Fibroblast of mammary gland (primary cell): ENCODE measurements at regions not wholly inside any gene's neighbourhood (a gene's known extent, or its start where the extent isn't known, plus 50 kb on each side); places are given as distances from the start of the nearest gene placed in this dataset.
"Not testable (repeated sequence)": the region's sequence is repeated elsewhere in the genome, so short reads cannot be mapped to it uniquely, and the experiment has no call there.

Experiments
- DNase-seq: peaks from one replicate; pipeline ENCODE4 v3.0.0-alpha.2; 2010; ENCODE audit warnings: low read depth
- H3K4me3 ChIP-seq: 2 replicates; pipeline ENCODE4 v1.5.1; 2011; ENCODE audit warnings: low read depth, mild to moderate bottlenecking, low read length, moderate library complexity; ENCODE audit not compliant: control insufficient read depth
- TF ChIP-seq, protein P1 (sequence below): conservative IDR thresholded peaks from 2 replicates; pipeline ENCODE4 v1.5.1; 2011; ENCODE audit warnings: low read depth, low read length, inconsistent platforms; ENCODE audit not compliant: control insufficient read depth, insufficient read depth

DNA sequence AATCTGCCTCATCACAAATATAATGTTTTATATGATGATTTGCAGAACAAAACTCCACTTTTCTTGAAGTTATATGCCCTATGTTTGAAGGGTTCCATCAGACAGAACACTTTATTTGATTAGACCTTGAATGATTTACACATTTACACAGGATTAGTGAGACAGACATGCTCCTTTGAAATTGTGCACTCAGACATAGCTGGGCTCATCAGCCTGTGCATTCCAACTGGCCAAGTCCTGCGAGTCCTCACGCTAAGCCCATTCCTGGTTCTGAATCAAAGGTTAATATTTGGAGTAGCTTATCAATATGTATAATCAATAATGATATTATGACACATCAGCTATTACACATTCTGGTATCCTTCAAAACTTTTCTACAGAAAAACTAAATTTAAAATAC is 173.6 kb downstream of the MBL2 start:
- H3K4me3 ChIP-seq = no peak overlapping the region
- DNase-seq = no peak
- TF ChIP-seq, protein P1, sequence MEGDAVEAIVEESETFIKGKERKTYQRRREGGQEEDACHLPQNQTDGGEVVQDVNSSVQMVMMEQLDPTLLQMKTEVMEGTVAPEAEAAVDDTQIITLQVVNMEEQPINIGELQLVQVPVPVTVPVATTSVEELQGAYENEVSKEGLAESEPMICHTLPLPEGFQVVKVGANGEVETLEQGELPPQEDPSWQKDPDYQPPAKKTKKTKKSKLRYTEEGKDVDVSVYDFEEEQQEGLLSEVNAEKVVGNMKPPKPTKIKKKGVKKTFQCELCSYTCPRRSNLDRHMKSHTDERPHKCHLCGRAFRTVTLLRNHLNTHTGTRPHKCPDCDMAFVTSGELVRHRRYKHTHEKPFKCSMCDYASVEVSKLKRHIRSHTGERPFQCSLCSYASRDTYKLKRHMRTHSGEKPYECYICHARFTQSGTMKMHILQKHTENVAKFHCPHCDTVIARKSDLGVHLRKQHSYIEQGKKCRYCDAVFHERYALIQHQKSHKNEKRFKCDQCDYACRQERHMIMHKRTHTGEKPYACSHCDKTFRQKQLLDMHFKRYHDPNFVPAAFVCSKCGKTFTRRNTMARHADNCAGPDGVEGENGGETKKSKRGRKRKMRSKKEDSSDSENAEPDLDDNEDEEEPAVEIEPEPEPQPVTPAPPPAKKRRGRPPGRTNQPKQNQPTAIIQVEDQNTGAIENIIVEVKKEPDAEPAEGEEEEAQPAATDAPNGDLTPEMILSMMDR = no peak

DNA sequence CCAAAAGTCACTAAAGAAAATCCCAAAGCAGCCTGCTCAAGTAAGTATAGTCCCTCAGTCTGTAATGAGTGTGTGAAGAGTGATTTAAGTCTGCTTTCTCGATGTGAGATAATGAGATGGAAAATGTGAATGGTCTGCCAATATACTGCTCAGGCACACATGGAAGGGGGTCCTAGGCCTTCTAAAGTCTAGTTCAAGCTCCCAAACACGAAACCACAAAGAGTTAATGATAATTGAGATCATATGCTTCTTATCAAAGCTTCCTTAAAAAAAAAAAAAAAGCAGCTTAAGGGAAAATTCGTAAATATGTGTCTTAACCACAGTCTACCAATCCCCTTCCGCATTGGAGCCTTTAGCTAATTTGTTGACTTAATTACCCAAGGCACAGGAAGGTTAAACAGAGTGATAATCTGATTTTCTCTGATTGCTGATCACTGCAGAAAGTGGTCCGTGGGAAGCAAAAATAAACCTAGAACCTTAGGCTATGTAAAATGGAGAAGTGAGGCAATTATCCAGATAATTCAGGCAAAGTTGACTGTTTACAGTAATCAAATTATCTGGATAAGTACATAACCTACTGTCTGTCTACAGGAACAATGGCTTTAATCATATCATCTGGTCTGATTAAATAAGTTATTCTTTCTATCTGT is 172.9 kb downstream of the MBL2 start:
- TF ChIP-seq, protein P1 = no peak
- no peak overlapping the region for H3K4me3 ChIP-seq
- DNase-seq = no peak

DNA sequence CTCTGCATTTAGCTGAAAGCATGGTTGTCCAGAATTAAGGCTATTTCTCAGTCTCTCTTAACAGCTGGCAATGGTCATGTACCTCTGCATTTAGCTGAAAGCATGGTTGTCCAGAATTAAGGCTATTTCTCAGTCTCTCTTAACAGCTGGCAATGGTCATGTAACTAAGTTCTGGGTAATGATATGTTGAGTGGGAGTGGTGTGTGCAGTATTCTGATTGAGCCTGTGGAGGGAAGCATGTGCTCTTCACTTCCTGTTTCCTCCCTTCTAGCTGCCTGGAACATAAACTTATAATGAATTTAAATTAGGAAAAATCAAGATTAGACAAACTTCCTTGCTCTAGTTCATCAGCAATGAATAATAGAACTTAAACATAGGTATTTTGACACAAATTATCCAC is 168.5 kb downstream of the MBL2 start:
- not testable (repeated sequence) for H3K4me3 ChIP-seq

DNA sequence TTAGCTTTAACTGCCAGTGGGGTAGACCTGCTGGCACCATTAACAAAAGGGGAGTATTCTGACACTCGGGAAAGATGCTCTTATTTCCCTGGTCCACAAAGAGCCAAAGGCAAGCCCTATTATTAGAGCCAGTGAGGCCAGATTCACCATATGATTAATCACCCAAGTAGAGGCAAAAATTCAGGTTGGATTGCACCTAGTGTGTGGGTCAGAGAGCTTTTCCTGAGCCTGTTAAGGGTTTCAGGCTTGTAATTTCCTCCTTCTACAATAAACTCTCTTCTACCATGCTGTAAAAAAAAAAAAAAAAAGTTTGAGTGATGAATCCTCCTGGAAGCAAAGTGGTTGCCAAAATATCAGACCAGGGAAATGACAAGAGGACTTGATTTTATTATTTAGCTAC is 163.5 kb downstream of the MBL2 start:
- TF ChIP-seq, protein P1 = no peak
- no peak for DNase-seq
- H3K4me3 ChIP-seq = no peak overlapping the region

More for the DNA sequence above, 168.5 kb downstream of the MBL2 start:
- DNase-seq = not testable (repeated sequence)

DNA sequence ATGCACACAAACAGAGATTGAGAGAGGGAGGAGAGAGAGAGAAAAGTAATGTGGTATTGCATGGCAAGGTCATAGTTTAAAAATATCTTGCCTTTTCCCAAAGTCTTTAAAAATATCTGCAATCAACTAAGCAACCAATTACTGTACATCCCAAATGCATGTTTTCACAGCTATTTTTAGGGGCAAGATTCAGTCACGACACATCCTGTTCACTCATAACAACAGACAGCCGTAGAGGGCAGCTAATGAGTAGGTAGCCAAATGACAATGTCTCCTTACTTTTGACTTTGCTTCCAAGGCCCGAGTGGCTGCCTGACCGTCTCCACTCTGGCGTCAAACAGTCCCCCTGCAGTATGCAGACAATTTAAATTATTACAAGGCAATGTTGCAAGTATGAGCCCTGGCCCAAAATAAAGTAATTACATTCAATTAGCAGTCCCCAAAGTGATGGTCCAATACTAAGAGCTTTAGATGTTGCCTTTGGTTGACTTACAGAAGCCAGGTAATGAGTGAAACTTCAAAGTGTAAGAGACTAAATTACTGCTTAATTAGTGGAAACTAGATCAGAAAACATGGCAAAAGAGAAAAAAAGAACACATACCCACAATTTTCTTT is 162.9 kb downstream of the MBL2 start:
- no peak for DNase-seq
- H3K4me3 ChIP-seq = no peak overlapping the region
- TF ChIP-seq, protein P1 = no peak

DNA sequence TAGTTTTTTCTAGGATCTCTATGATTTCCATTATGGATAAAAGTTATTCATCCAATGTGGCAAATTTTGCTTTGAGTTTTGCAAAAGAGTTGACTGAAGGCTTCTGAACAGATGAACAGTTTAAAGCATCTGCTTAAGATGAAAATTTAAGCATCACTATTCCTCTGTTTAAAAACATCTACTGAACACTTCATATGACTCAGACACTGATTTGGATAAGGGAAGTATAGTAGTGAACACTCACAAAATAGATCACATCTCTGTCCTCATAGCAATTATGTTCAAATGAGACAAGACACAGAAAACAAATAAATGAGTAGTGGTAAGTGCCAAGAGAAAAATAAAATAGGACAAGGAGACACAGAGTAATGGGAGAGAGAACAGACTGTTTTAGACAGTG is 157.3 kb downstream of the MBL2 start:
- no peak overlapping the region for H3K4me3 ChIP-seq
- DNase-seq = no peak
- TF ChIP-seq, protein P1 = no peak

DNA sequence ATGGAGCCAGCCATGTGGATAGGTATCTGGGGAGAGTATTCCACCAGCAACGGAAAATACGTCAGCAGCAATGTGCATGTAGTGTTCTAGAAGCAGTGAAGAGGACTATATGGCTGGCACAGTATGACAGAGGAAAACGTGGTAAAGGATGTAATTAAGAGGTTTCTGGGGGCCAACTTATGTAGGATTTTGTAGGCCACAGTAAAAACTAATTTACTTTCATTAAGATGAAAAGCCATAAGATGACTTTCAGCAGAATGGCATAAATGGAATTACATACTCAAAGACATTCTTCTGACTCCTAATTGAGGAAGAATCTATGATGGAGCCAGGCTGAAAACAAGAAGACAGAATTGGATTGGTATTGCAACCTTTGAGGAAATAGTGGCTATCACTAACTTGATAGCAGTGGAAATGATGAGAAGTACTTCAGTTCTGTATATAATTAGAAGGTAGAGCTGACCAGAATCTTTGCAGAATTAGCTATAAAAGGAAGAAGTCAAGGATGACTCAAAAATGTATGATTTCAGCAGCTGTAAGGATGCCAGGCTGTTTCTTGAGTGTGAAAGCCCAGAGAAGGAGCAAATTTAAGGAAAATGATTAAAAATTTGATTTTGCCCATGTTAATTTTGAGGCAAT is 156.7 kb downstream of the MBL2 start:
- TF ChIP-seq, protein P1 = no peak
- no peak overlapping the region for H3K4me3 ChIP-seq
- peak; percentile 9 for DNase-seq
